Adipocyte (in vitro differentiated cells): ENCODE measurements at regions not wholly inside any gene's neighbourhood (a gene's known extent, or its start where the extent isn't known, plus 50 kb on each side); places are given as distances from the start of the nearest gene placed in this dataset.

Source experiments
- DNase-seq: peaks from one replicate; pipeline ENCODE4 v3.0.0-alpha.2; 2015; ENCODE audit warnings: low read depth
- H3K27me3 ChIP-seq: replicated peaks from 2 replicates; pipeline ENCODE4 v1.7.0; 2013; ENCODE audit warnings: mild to moderate bottlenecking, low read length, moderate library complexity; ENCODE audit not compliant: control insufficient read depth, insufficient read depth
- H3K36me3 ChIP-seq: 2 replicates; pipeline ENCODE4 v1.7.0; 2013; ENCODE audit warnings: low read length, mild to moderate bottlenecking, moderate library complexity; ENCODE audit not compliant: control insufficient read depth, insufficient read depth, severe bottlenecking
- H3K4me1 ChIP-seq: 2 replicates; pipeline ENCODE4 v1.7.0; 2013; ENCODE audit warnings: mild to moderate bottlenecking, low read length, moderate library complexity; ENCODE audit not compliant: control insufficient read depth, insufficient read depth
- H3K4me3 ChIP-seq: 2 replicates; pipeline ENCODE4 v1.7.0; 2013; ENCODE audit warnings: mild to moderate bottlenecking, low read length, moderate library complexity
- H3K9ac ChIP-seq: 2 replicates; pipeline ENCODE4 v1.7.0; 2013; ENCODE audit warnings: mild to moderate bottlenecking, low read length, moderate library complexity
- H3K9me3 ChIP-seq: 2 replicates; pipeline ENCODE4 v1.7.0; 2013; ENCODE audit warnings: mild to moderate bottlenecking, low read length, moderate library complexity; ENCODE audit not compliant: control insufficient read depth

- no peak overlapping the region for H3K4me3 ChIP-seq
- DNase-seq, result no peak
- peaks cover 40% of the 10 kb centered on the region for H3K27me3 ChIP-seq
Observed at GRCh38 chr6:99114769-99115406, 167.1 kb upstream of the FBXL4 start.

GRCh38 chr6:99111590-99111989, 163.8 kb upstream of the FBXL4 start:
- Histone ChIP-seq H3K4me1 (no peaks in the 10 kb centered on the region), H3K4me3 (no peak overlapping the region), H3K36me3 (no peaks in the 10 kb centered on the region), H3K9ac (no peak overlapping the region), H3K9me3 (no peaks in the 10 kb centered on the region), H3K27me3 (peaks cover 24% of the 10 kb centered on the region)
- no peak for DNase-seq

More at GRCh38 chr6:99114769-99115406, 167.1 kb upstream of the FBXL4 start:
- Histone ChIP-seq H3K9me3 (no peaks in the 10 kb centered on the region), H3K9ac (no peak overlapping the region), H3K36me3 (no peaks in the 10 kb centered on the region), H3K4me1 (no peaks in the 10 kb centered on the region)

- Histone ChIP-seq H3K4me3 (no peak overlapping the region), H3K9ac (no peak overlapping the region), H3K9me3 (no peaks in the 10 kb centered on the region), H3K4me1 (no peaks in the 10 kb centered on the region), H3K27me3 (peaks cover 10% of the 10 kb centered on the region), H3K36me3 (no peaks in the 10 kb centered on the region)
- no peak for DNase-seq
Observed at GRCh38 chr6:99110029-99110428, 162.3 kb upstream of the FBXL4 start.

GRCh38 chr6:99104218-99104617, 156.5 kb upstream of the FBXL4 start:
- no peaks in the 10 kb centered on the region for H3K4me1 ChIP-seq

GRCh38 chr6:99099243-99099642, 151.5 kb upstream of the FBXL4 start:
- Histone ChIP-seq H3K27me3 (peaks cover 29% of the 10 kb centered on the region), H3K9me3 (no peaks in the 10 kb centered on the region), H3K4me3 (no peak overlapping the region), H3K9ac (no peak overlapping the region), H3K4me1 (no peaks in the 10 kb centered on the region), H3K36me3 (no peaks in the 10 kb centered on the region)
- no peak for DNase-seq

More at GRCh38 chr6:99104218-99104617, 156.5 kb upstream of the FBXL4 start:
- Histone ChIP-seq H3K9me3 (no peaks in the 10 kb centered on the region), H3K4me3 (no peak overlapping the region), H3K9ac (no peak overlapping the region), H3K36me3 (no peaks in the 10 kb centered on the region), H3K27me3 (peaks cover 8% of the 10 kb centered on the region)
- no peak for DNase-seq

GRCh38 chr6:99096170-99096569, 148.4 kb upstream of the FBXL4 start:
- no peaks in the 10 kb centered on the region for H3K4me1 ChIP-seq
- DNase-seq, result no peak
- H3K9ac ChIP-seq, result no peak overlapping the region
- no peaks in the 10 kb centered on the region for H3K9me3 ChIP-seq
- peaks cover 44% of the 10 kb centered on the region for H3K27me3 ChIP-seq
- H3K36me3 ChIP-seq, result no peaks in the 10 kb centered on the region
- no peak overlapping the region for H3K4me3 ChIP-seq

- Histone ChIP-seq H3K36me3 (no peaks in the 10 kb centered on the region), H3K27me3 (peaks cover 44% of the 10 kb centered on the region), H3K9ac (no peak overlapping the region), H3K9me3 (no peaks in the 10 kb centered on the region), H3K4me1 (no peaks in the 10 kb centered on the region), H3K4me3 (no peak overlapping the region)
- no peak for DNase-seq
Observed at GRCh38 chr6:99093456-99094190, 145.9 kb upstream of the FBXL4 start.

GRCh38 chr6:99092461-99092860, 144.7 kb upstream of the FBXL4 start:
- no peak overlapping the region for H3K4me3 ChIP-seq
- H3K27me3 ChIP-seq, result peaks cover 44% of the 10 kb centered on the region
- no peak overlapping the region for H3K9ac ChIP-seq
- no peaks in the 10 kb centered on the region for H3K4me1 ChIP-seq
- H3K9me3 ChIP-seq, result no peaks in the 10 kb centered on the region
- DNase-seq, result no peak
- no peaks in the 10 kb centered on the region for H3K36me3 ChIP-seq

- H3K4me1 ChIP-seq, result no peaks in the 10 kb centered on the region
- no peak for DNase-seq
- no peaks in the 10 kb centered on the region for H3K9me3 ChIP-seq
- H3K4me3 ChIP-seq, result no peak overlapping the region
- H3K36me3 ChIP-seq, result no peaks in the 10 kb centered on the region
- H3K9ac ChIP-seq, result no peak overlapping the region
- H3K27me3 ChIP-seq, result peaks cover 44% of the 10 kb centered on the region
Observed at GRCh38 chr6:99091985-99092384, 144.2 kb upstream of the FBXL4 start.

- Histone ChIP-seq H3K9ac (no peak overlapping the region), H3K9me3 (peaks cover 6% of the 10 kb centered on the region), H3K4me1 (no peaks in the 10 kb centered on the region), H3K4me3 (no peak overlapping the region), H3K36me3 (no peaks in the 10 kb centered on the region), H3K27me3 (peaks cover 5% of the 10 kb centered on the region)
- no peak for DNase-seq
Observed at GRCh38 chr6:99080191-99080590, 132.4 kb upstream of the FBXL4 start.

- peaks cover 6% of the 10 kb centered on the region for H3K9me3 ChIP-seq
- no peak for DNase-seq
- no peaks in the 10 kb centered on the region for H3K36me3 ChIP-seq
- H3K4me1 ChIP-seq, result no peaks in the 10 kb centered on the region
- no peak overlapping the region for H3K4me3 ChIP-seq
- peaks cover 9% of the 10 kb centered on the region for H3K27me3 ChIP-seq
- no peak overlapping the region for H3K9ac ChIP-seq
Observed at GRCh38 chr6:99079058-99079457, 131.3 kb upstream of the FBXL4 start.
